Stomach (tissue), 8 donors: ENCODE measurements at regions not wholly inside any gene's neighbourhood (a gene's known extent, or its start where the extent isn't known, plus 50 kb on each side); places are given as distances from the start of the nearest gene placed in this dataset.

Experiments used
- DNase-seq, 2 donors: peaks; one replicate each; pipeline versions ENCODE4 v3.0.0 to v3.0.0-alpha.2; 2013 to 2019
- H3K27ac ChIP-seq, 5 donors: fragments of 200-600 bp in 4 of 5; sonication (generic) in 4 of 5; one replicate each; pipeline ENCODE4 v1.5.1; 2013 to 2019; ENCODE audit warnings: mild to moderate bottlenecking in 1 of 5, moderate library complexity in 1 of 5
- H3K27me3 ChIP-seq, 3 donors: fragments of 200-600 bp; sonication (generic); one replicate each; pipeline ENCODE4 v1.5.1; 2017 to 2019; ENCODE audit warnings: mixed run types in 1 of 3
- H3K36me3 ChIP-seq, 4 donors: fragments of 200-600 bp; sonication (generic); 1 replicate in 3 of 4; 2 replicates in 1 of 4; pipeline ENCODE4 v1.5.1; 2016 to 2019
- H3K4me1 ChIP-seq, 4 donors: fragments of 200-600 bp; sonication (generic); one replicate each; pipeline ENCODE4 v1.5.1; 2016 to 2019
- H3K4me3 ChIP-seq, 4 donors: fragments of 200-600 bp; sonication (generic) in 3 of 4; one replicate each; pipeline ENCODE4 v1.5.1; 2016 to 2019; ENCODE audit warnings: mild to moderate bottlenecking in 1 of 4
- H3K9me3 ChIP-seq, 4 donors: fragments of 200-600 bp; sonication (generic); one replicate each; pipeline ENCODE4 v1.5.1; 2016 to 2019
- CTCF ChIP-seq, 7 experiments: fragments of 450-650 bp in 4 of 7; fragments of 200-600 bp in 3 of 7; sonication (generic) in 3 of 7; IDR thresholded peaks; one replicate each; pipeline ENCODE4 v1.5.1; 2016 to 2019; ENCODE audit warnings: antibody characterized with exemption in 7 of 7, control low read depth in 2 of 7, mild to moderate bottlenecking in 1 of 7
- EP300 ChIP-seq: sonication (generic); formaldehyde crosslinking; IDR thresholded peaks from one replicate; pipeline ENCODE4 v1.6.1; 2017; ENCODE audit warnings: antibody characterized with exemption
- POLR2A ChIP-seq, 4 donors: fragments of 450-650 bp; IDR thresholded peaks; one replicate each; pipeline ENCODE4 v1.6.1; 2016; ENCODE audit warnings: antibody characterized with exemption in 4 of 4, control low read depth in 2 of 4, mild to moderate bottlenecking in 1 of 4, moderate library complexity in 1 of 4
- POLR2AphosphoS5 ChIP-seq, 3 donors: sonication (generic); formaldehyde crosslinking; IDR thresholded peaks; one replicate each; pipeline ENCODE4 v1.6.1; 2016; ENCODE audit warnings: antibody characterized with exemption in 3 of 3
- WGBS, 5 donors: extraction: QIAGEN DNeasy Blood & Tissue Kit in 3 of 5; methylation state at CpG; one replicate each; pipeline versions ENCODE4 v1.1.5 to v1.1.7; 2013 to 2018; 5-methylcytosine and 5-hydroxymethylcytosine counted together
- intact Hi-C: fragments of 100-400 bp; cut with DNase I; formaldehyde crosslinking; loops from one replicate; pipeline ENCODE4 v1.15.1; 2023; ENCODE audit warnings: low total_unique reads
- donor health status: healthy with polysubstance abuse.
- donor health status: Bipolar disorder and iron deficiency.
- donor health status: healthy.

- Histone ChIP-seq H3K36me3 (no peaks in the 10 kb centered on the region), H3K4me1 (no peaks in the 10 kb centered on the region), H3K27me3 (no peaks in the 10 kb centered on the region), H3K4me3 (no peak overlapping the region), H3K27ac (no peak overlapping the region), H3K9me3 (no peaks in the 10 kb centered on the region)
- WGBS, 5 donors, result 91 to 97% (median 93%) methylated on average over 1 of the region's 1 CpG
- TF ChIP-seq CTCF (IDR thresholded peaks at IDR 0.05), result no peak
- no peak for TF ChIP-seq POLR2A (IDR thresholded peaks at IDR 0.05)
- no peak for TF ChIP-seq POLR2AphosphoS5 (IDR thresholded peaks at IDR 0.05)
- no peak for TF ChIP-seq EP300
- intact Hi-C loops, result no loop called here
- DNase-seq, result no peak
These were observed 444.9 kb downstream of the RAPGEF2 start for GRCh38 chr4:159547645-159548308.

- Histone ChIP-seq H3K4me3 (no peak overlapping the region), H3K27ac (no peak overlapping the region), H3K9me3 (no peaks in the 10 kb centered on the region), H3K36me3 (no peaks in the 10 kb centered on the region), H3K4me1 (no peaks in the 10 kb centered on the region), H3K27me3 (no peaks in the 10 kb centered on the region)
- intact Hi-C loops, result no loop called here
- 84 to 92% (median 85%) methylated on average over 2 of the region's 2 CpGs for WGBS, 5 donors
- TF ChIP-seq POLR2A (IDR thresholded peaks at IDR 0.05), result no peak
- no peak for DNase-seq
These were observed 446.2 kb downstream of the RAPGEF2 start for GRCh38 chr4:159549098-159549518.

DNA sequence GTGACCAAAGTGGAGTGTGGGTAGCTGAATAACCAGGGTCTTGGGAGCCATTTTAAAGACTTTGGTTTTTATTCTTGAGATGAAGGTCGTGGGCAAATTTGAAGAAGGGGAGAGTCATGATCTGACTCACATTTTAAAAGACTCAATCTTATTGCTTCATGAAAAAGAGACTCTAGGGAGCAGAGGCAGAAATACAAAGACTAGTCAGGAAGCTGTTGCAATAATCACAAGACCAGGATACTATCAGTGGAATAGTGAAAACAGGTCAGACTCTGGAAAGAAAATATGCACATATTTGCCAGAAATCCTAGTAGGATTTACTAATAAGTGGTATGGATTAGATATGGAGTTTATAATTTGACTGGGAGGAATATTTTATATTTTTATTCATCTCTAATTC is 448.4 kb downstream of the RAPGEF2 start:
- no peak overlapping the region for H3K4me3 ChIP-seq
- H3K4me1 ChIP-seq, result no peaks in the 10 kb centered on the region
- H3K27me3 ChIP-seq, result no peaks in the 10 kb centered on the region
- DNase-seq, result no peak
- WGBS, 5 donors, result 6 to 71% (median 45%) methylated on average over 1 of the region's 1 CpG
- no peak for TF ChIP-seq POLR2AphosphoS5 (IDR thresholded peaks at IDR 0.05)
- H3K9me3 ChIP-seq, result no peaks in the 10 kb centered on the region
- intact Hi-C loops, result no loop called here
- H3K27ac ChIP-seq, result no peak overlapping the region
- no peaks in the 10 kb centered on the region for H3K36me3 ChIP-seq

DNA sequence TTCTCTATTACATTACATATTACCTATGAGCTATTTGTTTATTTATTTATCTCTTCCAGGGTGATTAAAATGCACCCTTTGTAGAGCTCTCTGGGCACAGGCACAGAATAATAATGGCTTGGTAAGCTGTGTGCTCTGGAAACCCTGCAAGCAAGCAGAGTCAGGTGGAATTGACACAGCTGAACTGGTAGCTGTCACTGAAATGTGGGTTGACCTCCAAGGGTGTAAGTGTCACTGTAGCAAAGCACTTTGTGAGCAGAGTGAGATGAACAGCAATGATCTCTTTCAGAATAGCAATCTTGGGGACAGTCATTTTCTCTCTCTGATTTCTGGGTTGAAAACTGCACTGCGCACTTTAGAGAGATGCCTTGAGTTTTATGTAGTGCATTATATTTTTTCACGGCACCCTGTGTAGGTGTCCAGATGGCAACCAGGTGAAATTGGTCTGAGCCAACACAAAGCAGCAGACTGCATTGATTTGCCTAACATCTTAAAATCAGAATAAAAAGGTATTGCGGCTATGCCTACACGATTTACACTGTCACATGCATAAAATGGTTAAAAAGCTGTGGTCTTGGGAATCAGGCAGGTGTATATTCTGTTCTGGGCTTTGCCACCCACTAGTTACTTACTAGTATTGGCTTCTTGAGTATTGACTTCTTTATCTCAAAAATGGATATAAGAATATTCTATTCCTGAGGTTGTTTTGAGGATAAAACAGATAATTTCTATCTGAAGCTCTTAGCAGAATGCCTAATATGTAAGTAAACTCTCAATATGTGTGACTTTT is 450.3 kb downstream of the RAPGEF2 start:
- TF ChIP-seq CTCF (IDR thresholded peaks at IDR 0.05) (no peak), POLR2A (IDR thresholded peaks at IDR 0.05) (no peak), POLR2AphosphoS5 (IDR thresholded peaks at IDR 0.05) (no peak), EP300 (no peak)

GRCh38 chr4:159555873-159556272 is 453.0 kb downstream of the RAPGEF2 start:
- H3K27me3 ChIP-seq, result no peaks in the 10 kb centered on the region
- DNase-seq, result no peak
- intact Hi-C loops, result no loop called here
- no peaks in the 10 kb centered on the region for H3K36me3 ChIP-seq
- H3K27ac ChIP-seq, result no peak overlapping the region
- no peak for TF ChIP-seq EP300
- TF ChIP-seq POLR2A (IDR thresholded peaks at IDR 0.05), result no peak
- no peak for TF ChIP-seq CTCF (IDR thresholded peaks at IDR 0.05)
- TF ChIP-seq POLR2AphosphoS5 (IDR thresholded peaks at IDR 0.05), result no peak
- no peaks in the 10 kb centered on the region for H3K4me1 ChIP-seq
- no peak overlapping the region for H3K4me3 ChIP-seq
- no peaks in the 10 kb centered on the region for H3K9me3 ChIP-seq

More for the DNA sequence above, 450.3 kb downstream of the RAPGEF2 start:
- WGBS, 5 donors, result 76 to 97% (median 90%) methylated on average over 4 of the region's 4 CpGs
- Histone ChIP-seq H3K4me1 (no peaks in the 10 kb centered on the region), H3K9me3 (no peaks in the 10 kb centered on the region), H3K27ac (no peak overlapping the region), H3K27me3 (no peaks in the 10 kb centered on the region), H3K4me3 (no peak overlapping the region), H3K36me3 (no peaks in the 10 kb centered on the region)
- intact Hi-C loops, result no loop called here
- DNase-seq, result no peak
